OCI-LY7 (cell line): ENCODE measurements at regions not wholly inside any gene's neighbourhood (a gene's known extent, or its start where the extent isn't known, plus 50 kb on each side); places are given as distances from the start of the nearest gene placed in this dataset.

Source experiments
- CTCF ChIP-seq: fragments of 200-600 bp; sonication (generic); conservative IDR thresholded peaks from 2 replicates; pipeline ENCODE4 v1.5.1; 2014; ENCODE audit warnings: mild to moderate bottlenecking, antibody characterized with exemption, low read length, moderate library complexity, mixed read lengths
- EZH2phosphoT487 ChIP-seq: fragments of 200-600 bp; sonication (generic); IDR thresholded peaks from 2 replicates; pipeline ENCODE4 v1.6.1; 2018; ENCODE audit warnings: low read depth, borderline replicate concordance, mild to moderate bottlenecking, mixed run types, antibody characterized with exemption, low read length, moderate library complexity, mixed read lengths

- no peak for TF ChIP-seq EZH2phosphoT487
- no peak for TF ChIP-seq CTCF
Measured at GRCh38 chr9:75490326-75490725, 400.1 kb upstream of the PCSK5 start.
